RWPE2 (cell line): ENCODE measurements at regions not wholly inside any gene's neighbourhood (a gene's known extent, or its start where the extent isn't known, plus 50 kb on each side); places are given as distances from the start of the nearest gene placed in this dataset.

Experiments
- ATAC-seq: fragments of 200-7000 bp; cut with Tn5 transposase; 3 replicates; pipeline ENCODE4 v1.9.1; 2021; ENCODE audit warnings: low read depth
- DNase-seq: peaks from one replicate; pipeline ENCODE4 v3.0.0-alpha.2; 2020; ENCODE audit warnings: low spot score
- H3K27ac ChIP-seq: fragments of 450-650 bp; 2 replicates; pipeline ENCODE4 v1.5.1; 2017; ENCODE audit warnings: mild to moderate bottlenecking; ENCODE audit not compliant: poor library complexity, severe bottlenecking
- H3K27me3 ChIP-seq: fragments of 250-450 bp; sonication (Bioruptor Pico); 2 replicates; pipeline ENCODE4 v1.5.1; 2021; ENCODE audit warnings: mild to moderate bottlenecking, moderate library complexity; ENCODE audit not compliant: insufficient read depth, poor library complexity, severe bottlenecking
- H3K36me3 ChIP-seq: fragments of 250-450 bp; sonication (Bioruptor Pico); 2 replicates; pipeline ENCODE4 v1.5.1; 2020; ENCODE audit warnings: low read depth, mild to moderate bottlenecking, moderate library complexity
- H3K4me1 ChIP-seq: fragments of 250-450 bp; sonication (Bioruptor Pico); 2 replicates; pipeline ENCODE4 v1.5.1; 2021; ENCODE audit warnings: mild to moderate bottlenecking, moderate library complexity; ENCODE audit not compliant: insufficient read depth, poor library complexity, severe bottlenecking
- H3K4me3 ChIP-seq: fragments of 250-450 bp; sonication (Bioruptor Pico); 2 replicates; pipeline ENCODE4 v1.5.1; 2021; ENCODE audit warnings: mild to moderate bottlenecking, moderate library complexity; ENCODE audit not compliant: severe bottlenecking
- H3K9me3 ChIP-seq: fragments of 250-450 bp; sonication (Bioruptor Pico); 2 replicates; pipeline ENCODE4 v1.5.1; 2021; ENCODE audit warnings: mild to moderate bottlenecking, moderate library complexity; ENCODE audit not compliant: severe bottlenecking
- TF ChIP-seq, protein P1 (sequence below): fragments of 450-650 bp; IDR thresholded peaks from one replicate; pipeline ENCODE4 v1.5.1; 2017; ENCODE audit warnings: mild to moderate bottlenecking, moderate library complexity; ENCODE audit not compliant: poor library complexity, severe bottlenecking

DNA sequence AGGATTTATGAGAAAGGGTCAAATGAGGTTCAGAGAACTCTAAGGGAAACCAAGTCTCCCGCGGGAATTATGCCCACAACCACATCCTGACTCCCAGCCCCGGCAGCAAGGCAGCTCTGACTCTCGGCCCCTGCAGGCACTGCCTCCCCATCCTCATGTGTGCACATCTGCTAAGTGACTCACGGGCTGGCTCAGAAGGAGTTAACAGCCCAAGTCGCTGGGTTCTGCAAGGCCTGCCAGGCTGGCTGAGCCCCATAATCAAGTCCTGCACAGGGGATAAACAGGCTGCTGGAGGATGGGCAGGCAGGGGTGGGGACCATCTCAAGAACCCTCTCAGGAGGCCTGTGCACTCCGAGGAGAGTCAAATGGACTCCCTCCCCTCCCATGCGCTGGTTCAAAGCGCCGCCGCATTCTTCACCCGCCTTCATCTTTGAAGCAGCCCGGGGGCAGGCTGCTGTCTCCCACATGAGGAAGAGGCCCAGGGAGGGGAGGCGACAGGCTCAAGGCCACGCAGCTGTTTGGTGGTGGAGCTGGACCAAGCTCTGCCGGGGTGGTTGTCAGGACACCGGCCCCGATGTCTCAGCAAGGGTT lies 344.3 kb downstream of the MATN1 start:
- H3K27ac ChIP-seq = peak overlapping the region; percentile 1
- H3K27me3 ChIP-seq = no peaks in the 10 kb centered on the region
- no peaks in the 10 kb centered on the region for H3K36me3 ChIP-seq
- peaks cover 6% of the 10 kb centered on the region for H3K4me1 ChIP-seq
- no peaks in the 10 kb centered on the region for H3K9me3 ChIP-seq
- no peak for DNase-seq
- TF ChIP-seq, protein P1, sequence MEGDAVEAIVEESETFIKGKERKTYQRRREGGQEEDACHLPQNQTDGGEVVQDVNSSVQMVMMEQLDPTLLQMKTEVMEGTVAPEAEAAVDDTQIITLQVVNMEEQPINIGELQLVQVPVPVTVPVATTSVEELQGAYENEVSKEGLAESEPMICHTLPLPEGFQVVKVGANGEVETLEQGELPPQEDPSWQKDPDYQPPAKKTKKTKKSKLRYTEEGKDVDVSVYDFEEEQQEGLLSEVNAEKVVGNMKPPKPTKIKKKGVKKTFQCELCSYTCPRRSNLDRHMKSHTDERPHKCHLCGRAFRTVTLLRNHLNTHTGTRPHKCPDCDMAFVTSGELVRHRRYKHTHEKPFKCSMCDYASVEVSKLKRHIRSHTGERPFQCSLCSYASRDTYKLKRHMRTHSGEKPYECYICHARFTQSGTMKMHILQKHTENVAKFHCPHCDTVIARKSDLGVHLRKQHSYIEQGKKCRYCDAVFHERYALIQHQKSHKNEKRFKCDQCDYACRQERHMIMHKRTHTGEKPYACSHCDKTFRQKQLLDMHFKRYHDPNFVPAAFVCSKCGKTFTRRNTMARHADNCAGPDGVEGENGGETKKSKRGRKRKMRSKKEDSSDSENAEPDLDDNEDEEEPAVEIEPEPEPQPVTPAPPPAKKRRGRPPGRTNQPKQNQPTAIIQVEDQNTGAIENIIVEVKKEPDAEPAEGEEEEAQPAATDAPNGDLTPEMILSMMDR = no peak
- ATAC-seq = peak; percentile 54; the same call in 2 of the 3 replicates
- H3K4me3 ChIP-seq = no peak overlapping the region

DNA sequence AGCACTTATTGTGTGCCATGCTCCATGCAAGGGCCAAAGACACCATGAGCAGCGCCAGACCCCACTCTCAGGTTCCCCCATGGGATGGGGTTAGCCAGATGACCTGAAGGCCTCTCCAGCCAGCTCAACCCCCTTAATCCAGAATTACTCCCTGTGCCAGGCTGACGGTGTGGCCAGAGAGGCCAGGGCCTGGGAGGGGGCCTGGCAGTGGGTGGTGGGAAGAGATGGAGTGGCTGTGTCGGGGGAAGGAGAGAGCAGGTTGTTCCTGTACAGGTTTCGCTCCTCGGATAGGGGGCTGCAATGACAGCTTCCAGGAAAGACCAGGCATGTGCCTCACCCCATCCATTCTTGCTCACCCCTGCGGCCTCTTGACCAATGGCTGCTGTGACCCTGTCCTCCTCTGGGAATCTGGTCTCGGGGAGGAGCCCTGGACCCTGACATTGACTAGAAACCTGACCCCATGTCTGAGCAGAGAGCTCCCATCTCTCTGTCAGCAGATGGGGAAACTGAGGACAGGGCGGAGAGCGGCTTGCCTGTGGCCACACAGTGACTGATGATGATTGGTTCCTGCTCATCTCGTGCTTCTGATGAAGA lies 345.3 kb downstream of the MATN1 start:
- Histone ChIP-seq H3K9me3 (no peaks in the 10 kb centered on the region), H3K36me3 (no peaks in the 10 kb centered on the region), H3K27me3 (no peaks in the 10 kb centered on the region), H3K27ac (no peak overlapping the region), H3K4me1 (peaks cover 6% of the 10 kb centered on the region), H3K4me3 (no peak overlapping the region)
- ATAC-seq (no peak), DNase-seq (no peak)
- TF ChIP-seq, protein P1 = no peak

DNA sequence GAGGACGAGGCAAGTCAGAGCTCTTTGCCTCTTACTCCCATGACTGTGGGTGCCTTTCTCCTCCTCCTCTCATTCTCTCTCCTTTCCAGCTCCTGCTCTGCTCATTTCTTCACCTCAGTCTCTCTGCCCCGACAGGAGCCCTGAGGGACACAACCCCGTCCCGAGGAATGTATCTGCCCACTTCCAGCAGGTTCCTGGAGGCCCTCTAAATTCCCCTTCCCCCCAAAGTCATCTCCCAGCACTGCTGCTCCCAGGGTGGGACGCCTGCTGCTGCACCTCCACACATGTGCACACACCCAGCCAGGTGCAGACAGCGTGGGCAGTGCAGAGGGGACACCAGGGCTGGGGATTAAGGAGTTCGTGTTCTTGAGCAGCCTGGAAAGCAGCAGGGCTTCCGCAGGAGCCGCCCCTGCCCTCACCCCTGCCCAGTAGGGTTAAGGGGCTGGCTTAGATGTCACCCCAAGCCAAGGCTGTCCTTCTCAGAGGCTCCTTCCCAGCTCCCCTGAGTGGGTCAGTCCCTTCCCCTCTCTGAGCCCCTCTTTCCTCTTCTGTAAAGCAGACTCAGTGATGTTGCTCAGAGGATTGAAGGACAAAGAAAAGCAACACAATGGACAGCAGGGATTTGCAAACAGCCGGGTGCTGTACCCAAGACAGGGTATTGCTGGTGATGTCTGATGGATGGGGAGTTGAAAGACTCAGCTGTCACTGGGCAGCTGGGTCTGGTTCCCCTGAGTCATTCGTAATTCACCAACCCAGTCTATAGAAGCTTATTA lies 346.0 kb downstream of the MATN1 start:
- H3K4me3 ChIP-seq = no peak overlapping the region
- ATAC-seq (no peak), DNase-seq (no peak)
- H3K36me3 ChIP-seq = no peaks in the 10 kb centered on the region
- TF ChIP-seq, protein P1 = no peak
- H3K27me3 ChIP-seq = no peaks in the 10 kb centered on the region
- H3K9me3 ChIP-seq = no peaks in the 10 kb centered on the region
- H3K4me1 ChIP-seq = peaks cover 6% of the 10 kb centered on the region
- no peak overlapping the region for H3K27ac ChIP-seq

DNA sequence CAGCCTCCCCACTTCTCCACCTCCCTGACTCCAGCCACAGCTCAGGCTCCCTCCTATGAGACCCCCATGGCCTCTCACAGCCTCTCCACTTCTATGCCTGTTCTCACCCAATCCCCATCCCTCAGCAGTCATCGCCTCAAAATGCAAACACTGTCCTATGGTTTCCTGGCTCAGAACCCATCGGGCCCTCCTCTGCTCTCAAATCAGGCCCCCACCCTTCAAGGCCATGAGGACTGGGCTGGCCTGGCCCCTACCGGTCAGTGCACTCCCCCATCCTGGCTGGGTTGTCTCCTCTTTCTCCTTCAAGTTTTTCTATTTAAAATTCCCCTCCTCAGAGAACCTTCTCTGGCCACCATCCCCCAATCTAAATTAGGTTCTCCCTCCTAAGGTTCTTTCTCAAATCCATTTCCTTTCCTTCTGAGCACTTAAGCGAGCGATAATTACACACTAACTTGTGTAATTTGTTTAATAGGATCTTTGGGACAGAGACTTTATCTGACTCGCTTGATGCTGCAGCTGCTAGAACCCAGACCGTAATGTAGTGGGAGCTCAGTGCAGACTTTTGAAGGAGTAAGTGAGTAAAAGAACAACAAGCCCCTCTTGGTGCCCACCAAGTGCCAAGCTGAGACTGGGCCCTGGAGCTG lies 347.2 kb downstream of the MATN1 start:
- no peaks in the 10 kb centered on the region for H3K27me3 ChIP-seq
- no peak overlapping the region for H3K27ac ChIP-seq
- no peaks in the 10 kb centered on the region for H3K36me3 ChIP-seq
- DNase-seq (peak; percentile 7), ATAC-seq (no peak)
- peaks cover 6% of the 10 kb centered on the region for H3K4me1 ChIP-seq
- H3K4me3 ChIP-seq = no peak overlapping the region
- H3K9me3 ChIP-seq = no peaks in the 10 kb centered on the region
- TF ChIP-seq, protein P1 = no peak
